Activated naive CD8-positive, alpha-beta T cell (primary cell): ENCODE measurements at regions not wholly inside any gene's neighbourhood (a gene's known extent, or its start where the extent isn't known, plus 50 kb on each side); places are given as distances from the start of the nearest gene placed in this dataset.
A peak's percentile ranks its signal among the peaks of the same experiment; 100 is the strongest.

Source experiments
- H3K27ac Mint-ChIP-seq: one replicate; pipeline ENCODE4 v1.8.0; 2021; ENCODE audit warnings: mixed read lengths
- H3K27me3 Mint-ChIP-seq: one replicate; pipeline ENCODE4 v1.8.0; 2021; ENCODE audit warnings: mixed read lengths
- H3K36me3 Mint-ChIP-seq: one replicate; pipeline ENCODE4 v1.8.0; 2021; ENCODE audit warnings: mixed read lengths
- H3K4me1 Mint-ChIP-seq: one replicate; pipeline ENCODE4 v1.8.0; 2021; ENCODE audit warnings: low read depth, mixed read lengths
- H3K4me3 Mint-ChIP-seq: one replicate; pipeline ENCODE4 v1.8.0; 2021; ENCODE audit warnings: mild to moderate bottlenecking, mixed read lengths
- H3K9me3 Mint-ChIP-seq: one replicate; pipeline ENCODE4 v1.8.0; 2021; ENCODE audit warnings: low read depth, mixed read lengths

DNA sequence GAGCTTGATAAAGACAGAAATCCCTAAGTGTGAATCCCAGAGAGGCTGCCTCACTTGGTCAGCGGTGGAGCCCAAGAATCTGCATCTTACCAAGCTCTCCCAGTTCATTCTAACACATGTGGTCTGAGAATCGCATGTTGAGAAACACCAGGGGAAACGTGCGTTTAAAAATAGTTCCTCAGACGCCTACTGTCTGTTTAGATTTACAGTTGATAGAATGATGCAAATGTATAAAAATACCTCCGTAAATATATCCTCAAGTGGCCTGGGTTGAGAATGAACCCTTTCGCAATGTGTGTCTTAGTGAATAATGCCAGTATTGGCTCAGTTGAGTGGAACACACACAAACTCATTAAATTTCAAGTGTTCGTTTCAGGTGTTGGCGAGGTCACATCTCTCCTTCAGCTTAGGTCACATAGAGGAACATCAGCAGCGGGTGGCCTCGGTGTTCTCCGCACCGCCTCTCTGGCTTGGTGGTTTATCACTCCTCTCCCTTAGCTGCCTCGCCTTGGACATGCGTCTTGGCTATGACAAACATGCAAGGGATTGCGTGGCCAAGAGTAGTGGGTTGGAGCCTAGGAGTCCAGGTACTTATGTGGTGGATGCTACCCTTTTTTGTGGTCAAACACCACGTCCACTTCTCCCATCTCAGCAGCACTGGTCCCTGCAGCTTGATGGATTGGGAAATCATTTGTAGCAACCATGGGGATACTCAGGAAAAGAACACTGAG is 117.6 kb upstream of the SPATA13 start:
- Mint-ChIP-seq H3K4me3 (no peak overlapping the region), H3K27ac (no peak overlapping the region), H3K36me3 (peaks cover 9% of the 10 kb centered on the region), H3K9me3 (no peaks in the 10 kb centered on the region), H3K4me1 (no peaks in the 10 kb centered on the region), H3K27me3 (no peaks in the 10 kb centered on the region)

DNA sequence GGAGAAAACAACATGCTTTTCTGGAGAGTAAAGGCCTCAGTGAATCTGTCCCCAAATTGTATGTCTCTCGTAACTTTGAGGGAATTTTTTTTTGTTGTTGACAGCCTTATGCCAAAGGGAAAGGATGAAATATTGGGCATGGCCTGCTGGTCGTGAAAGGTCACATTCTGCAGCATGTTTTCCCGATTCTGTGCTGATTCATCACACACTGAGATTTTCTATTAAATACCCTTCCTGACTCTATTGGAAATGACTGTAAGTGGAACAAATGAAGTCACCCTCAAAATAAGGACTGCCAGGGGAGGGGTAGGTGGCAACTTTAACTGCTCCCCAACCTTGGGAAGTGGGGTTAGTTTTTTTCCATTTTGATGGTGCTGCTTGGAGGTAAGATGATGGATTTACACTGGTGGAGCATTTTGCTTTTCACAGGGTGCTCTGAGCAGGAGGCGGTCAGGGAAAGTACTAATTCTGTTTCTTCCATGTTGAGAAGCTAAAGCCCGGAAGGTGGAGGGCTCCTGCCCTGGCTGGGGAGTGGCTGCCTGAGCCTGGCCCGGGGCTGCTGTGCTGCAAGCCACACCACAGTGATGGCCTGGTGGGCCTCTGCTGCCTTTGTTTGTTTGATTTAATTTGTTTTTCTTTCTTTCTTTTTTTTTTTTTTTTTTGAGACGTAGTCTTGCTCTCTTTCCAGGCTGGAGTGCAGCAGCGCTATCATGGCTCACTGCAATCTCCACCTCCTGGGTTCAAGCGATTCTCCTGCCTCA is 116.8 kb upstream of the SPATA13 start:
- Mint-ChIP-seq H3K27me3 (no peaks in the 10 kb centered on the region), H3K4me3 (no peak overlapping the region), H3K9me3 (no peaks in the 10 kb centered on the region), H3K27ac (no peak overlapping the region), H3K4me1 (no peaks in the 10 kb centered on the region), H3K36me3 (peaks cover 9% of the 10 kb centered on the region)

DNA sequence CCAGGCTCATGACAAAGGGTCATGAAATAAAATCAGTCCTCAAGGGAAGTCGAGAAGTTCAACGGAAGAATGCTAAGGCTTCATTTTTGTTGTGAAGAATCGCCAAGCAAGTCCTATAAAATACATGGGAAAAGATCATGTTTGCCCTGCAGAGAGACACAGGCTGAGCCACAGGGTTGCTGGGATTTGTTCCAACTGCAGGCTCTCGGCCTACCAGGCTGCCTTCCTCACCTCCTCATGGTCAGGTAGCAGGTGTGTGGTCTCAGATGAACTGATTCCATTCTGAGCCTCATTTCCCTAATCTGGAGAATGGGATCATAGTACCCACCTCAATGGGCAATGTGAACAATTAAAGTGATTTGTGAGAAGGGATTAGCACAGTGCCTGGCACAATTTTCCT is 114.9 kb upstream of the SPATA13 start:
- no peaks in the 10 kb centered on the region for H3K27me3 Mint-ChIP-seq
- H3K27ac Mint-ChIP-seq = no peak overlapping the region
- peaks cover 9% of the 10 kb centered on the region for H3K36me3 Mint-ChIP-seq
- H3K9me3 Mint-ChIP-seq = no peaks in the 10 kb centered on the region
- H3K4me1 Mint-ChIP-seq = no peaks in the 10 kb centered on the region
- no peak overlapping the region for H3K4me3 Mint-ChIP-seq

- H3K9me3 Mint-ChIP-seq = no peaks in the 10 kb centered on the region
- no peaks in the 10 kb centered on the region for H3K27me3 Mint-ChIP-seq
- peak overlapping the region; percentile 22 for H3K27ac Mint-ChIP-seq
- peaks cover 8% of the 10 kb centered on the region for H3K4me1 Mint-ChIP-seq
- H3K4me3 Mint-ChIP-seq = no peak overlapping the region
- peaks cover 9% of the 10 kb centered on the region for H3K36me3 Mint-ChIP-seq
These were observed 110.2 kb upstream of the SPATA13 start for GRCh38 chr13:24050292-24050711.

GRCh38 chr13:24050796-24051715 is 109.5 kb upstream of the SPATA13 start:
- no peaks in the 10 kb centered on the region for H3K9me3 Mint-ChIP-seq
- H3K27ac Mint-ChIP-seq = no peak overlapping the region

GRCh38 chr13:24052547-24053518 is 107.7 kb upstream of the SPATA13 start:
- H3K36me3 Mint-ChIP-seq = no peaks in the 10 kb centered on the region
- H3K9me3 Mint-ChIP-seq = no peaks in the 10 kb centered on the region
- peaks cover 8% of the 10 kb centered on the region for H3K4me1 Mint-ChIP-seq
- no peak overlapping the region for H3K4me3 Mint-ChIP-seq
- no peak overlapping the region for H3K27ac Mint-ChIP-seq
- H3K27me3 Mint-ChIP-seq = no peaks in the 10 kb centered on the region

More at GRCh38 chr13:24050796-24051715, 109.5 kb upstream of the SPATA13 start:
- Mint-ChIP-seq H3K36me3 (peaks cover 7% of the 10 kb centered on the region), H3K4me1 (peaks cover 8% of the 10 kb centered on the region), H3K27me3 (no peaks in the 10 kb centered on the region), H3K4me3 (no peak overlapping the region)

GRCh38 chr13:24053519-24054251 is 106.8 kb upstream of the SPATA13 start:
- H3K4me1 Mint-ChIP-seq = peaks cover 8% of the 10 kb centered on the region
- H3K9me3 Mint-ChIP-seq = no peaks in the 10 kb centered on the region
- H3K4me3 Mint-ChIP-seq = no peak overlapping the region
- no peak overlapping the region for H3K27ac Mint-ChIP-seq
- no peaks in the 10 kb centered on the region for H3K36me3 Mint-ChIP-seq
- H3K27me3 Mint-ChIP-seq = no peaks in the 10 kb centered on the region

DNA sequence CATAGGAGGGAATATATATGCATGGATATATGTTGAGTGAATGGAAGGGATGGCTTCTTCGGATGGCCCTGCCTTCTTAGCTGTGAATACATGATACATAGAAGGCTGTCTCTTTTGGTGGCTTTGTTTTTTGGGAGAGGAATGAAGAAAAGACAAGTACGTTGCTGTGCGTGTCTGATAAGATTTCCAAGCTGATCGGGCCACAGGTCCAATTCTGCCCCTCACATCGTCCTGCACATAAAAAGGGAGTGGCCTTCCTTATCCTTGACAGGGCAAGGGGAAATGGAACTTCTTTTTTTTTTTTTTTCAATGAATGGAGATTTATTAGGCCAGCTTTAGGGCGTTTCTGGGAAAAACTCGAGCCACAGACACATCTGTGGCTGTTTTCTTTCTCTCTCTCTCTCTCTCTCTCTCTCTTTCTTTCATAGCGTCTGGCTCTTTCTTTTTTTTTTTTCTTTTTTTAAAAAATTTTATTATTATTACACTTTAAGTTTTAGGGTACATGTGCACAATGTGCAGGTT is 103.8 kb upstream of the SPATA13 start:
- Mint-ChIP-seq H3K4me3 (no peak overlapping the region), H3K27ac (no peak overlapping the region), H3K9me3 (peaks cover 4% of the 10 kb centered on the region), H3K4me1 (peaks cover 8% of the 10 kb centered on the region), H3K36me3 (no peaks in the 10 kb centered on the region), H3K27me3 (no peaks in the 10 kb centered on the region)

DNA sequence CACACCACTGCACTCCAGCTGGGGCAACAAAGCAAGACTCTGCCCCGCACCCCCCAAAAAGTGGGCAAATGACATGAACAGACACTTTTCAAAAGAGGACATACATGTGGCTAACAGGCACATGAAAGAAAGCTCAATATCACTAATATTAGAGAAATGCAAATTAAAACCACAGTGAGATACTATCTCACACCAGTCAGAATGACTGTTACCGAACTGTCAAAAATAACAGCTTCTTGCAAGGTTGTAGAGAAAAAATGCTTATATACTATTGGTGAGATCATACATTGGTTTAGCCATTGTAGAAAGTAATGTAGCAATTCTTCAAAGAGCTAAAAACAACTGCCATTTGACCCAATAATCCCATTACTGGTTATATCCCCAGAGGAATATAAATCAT is 99.5 kb upstream of the SPATA13 start:
- no peak overlapping the region for H3K27ac Mint-ChIP-seq
- no peaks in the 10 kb centered on the region for H3K27me3 Mint-ChIP-seq
- H3K4me1 Mint-ChIP-seq = peaks cover 21% of the 10 kb centered on the region
- H3K9me3 Mint-ChIP-seq = peaks cover 4% of the 10 kb centered on the region
- no peaks in the 10 kb centered on the region for H3K36me3 Mint-ChIP-seq
- no peak overlapping the region for H3K4me3 Mint-ChIP-seq

DNA sequence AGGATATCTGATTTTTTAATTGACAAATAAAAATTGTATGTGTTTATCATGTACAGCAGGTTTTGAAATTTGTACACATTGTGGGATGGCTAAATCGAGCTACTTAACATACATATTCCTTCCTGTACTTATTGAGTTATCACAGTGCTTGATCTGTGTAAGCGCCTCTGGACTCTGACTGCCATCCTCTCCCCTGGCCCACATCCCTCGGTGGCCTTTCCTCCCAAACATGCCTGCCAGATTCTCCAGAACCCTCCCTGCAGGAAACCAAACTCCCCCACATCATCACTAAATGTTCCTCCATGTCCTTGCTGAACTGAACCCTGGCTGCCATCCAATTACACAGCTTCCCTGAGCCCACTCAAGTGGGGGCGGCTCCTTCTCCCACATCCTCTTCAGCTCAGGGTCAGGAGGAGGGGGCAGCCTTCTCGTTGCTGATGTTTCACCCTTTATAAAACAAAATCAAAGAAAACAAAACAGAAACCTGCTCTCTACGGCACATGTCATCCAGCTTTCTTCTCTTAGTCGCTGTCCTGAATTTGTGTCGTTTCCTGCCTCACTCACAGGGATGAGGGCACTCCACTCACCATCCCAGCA is 97.1 kb upstream of the SPATA13 start:
- Mint-ChIP-seq H3K9me3 (peaks cover 4% of the 10 kb centered on the region), H3K27me3 (no peaks in the 10 kb centered on the region), H3K27ac (peak overlapping the region; percentile 62), H3K36me3 (no peaks in the 10 kb centered on the region), H3K4me1 (peaks cover 21% of the 10 kb centered on the region), H3K4me3 (peak overlapping the region; percentile 69)

- no peak overlapping the region for H3K27ac Mint-ChIP-seq
- peaks cover 21% of the 10 kb centered on the region for H3K4me1 Mint-ChIP-seq
- H3K4me3 Mint-ChIP-seq = no peak overlapping the region
These were observed 96.1 kb upstream of the SPATA13 start for GRCh38 chr13:24064371-24064770.

GRCh38 chr13:24065176-24065575 is 95.3 kb upstream of the SPATA13 start:
- Mint-ChIP-seq H3K4me1 (peaks cover 21% of the 10 kb centered on the region), H3K36me3 (no peaks in the 10 kb centered on the region), H3K4me3 (no peak overlapping the region), H3K27ac (no peak overlapping the region), H3K9me3 (peaks cover 4% of the 10 kb centered on the region), H3K27me3 (no peaks in the 10 kb centered on the region)

More at GRCh38 chr13:24064371-24064770, 96.1 kb upstream of the SPATA13 start:
- Mint-ChIP-seq H3K27me3 (no peaks in the 10 kb centered on the region), H3K9me3 (peaks cover 4% of the 10 kb centered on the region), H3K36me3 (no peaks in the 10 kb centered on the region)
